Activated T-cell treated with anti-CD3 and anti-CD28 coated beads, Interleukin-2, amount 50 U/mL, for 24 hours (primary cell): ENCODE measurements at regions not wholly inside any gene's neighbourhood (a gene's known extent, or its start where the extent isn't known, plus 50 kb on each side); places are given as distances from the start of the nearest gene placed in this dataset.
"Not testable (repeated sequence)": the region's sequence is repeated elsewhere in the genome, so short reads cannot be mapped to it uniquely, and the experiment has no call there.

Experiments used
- DNase-seq: peaks from one replicate; pipeline ENCODE4 v3.0.0-alpha.2; 2020
- H3K27ac Mint-ChIP-seq: 2 replicates; pipeline ENCODE4 v1.8.0; 2020; ENCODE audit warnings: mild to moderate bottlenecking, mixed read lengths
- H3K27me3 Mint-ChIP-seq: 2 replicates; pipeline ENCODE4 v1.8.0; 2020; ENCODE audit warnings: mixed read lengths
- H3K36me3 Mint-ChIP-seq: 2 replicates; pipeline ENCODE4 v1.8.0; 2020; ENCODE audit warnings: low read depth, mixed read lengths
- H3K4me1 Mint-ChIP-seq: 2 replicates; pipeline ENCODE4 v1.8.0; 2020; ENCODE audit warnings: low read depth, mixed read lengths
- H3K4me3 Mint-ChIP-seq: 2 replicates; pipeline ENCODE4 v1.8.0; 2020; ENCODE audit warnings: mild to moderate bottlenecking, moderate library complexity, mixed read lengths
- H3K9me3 Mint-ChIP-seq: 2 replicates; pipeline ENCODE4 v1.8.0; 2020; ENCODE audit warnings: mixed read lengths

DNA sequence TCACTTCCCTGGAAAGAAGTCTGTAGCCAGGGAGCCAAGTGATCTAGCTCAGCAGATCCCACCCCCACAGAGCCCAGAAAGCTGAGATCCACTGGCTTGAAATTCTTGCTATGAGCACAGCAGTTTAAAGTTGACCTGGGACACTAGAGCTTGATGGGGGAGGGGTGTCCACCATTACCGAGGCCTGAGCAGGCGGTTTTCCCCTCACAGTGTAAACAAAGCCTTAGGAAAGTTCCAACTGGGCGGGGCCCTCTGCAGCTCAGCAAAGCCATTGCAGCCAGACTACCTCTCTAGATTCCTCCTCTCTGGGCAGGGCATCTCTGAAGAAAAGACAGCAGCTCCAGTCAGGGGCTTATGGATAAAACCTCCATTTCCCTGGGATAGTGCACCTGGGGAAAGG is 887.2 kb upstream of the LRATD1 start:
- no peaks in the 10 kb centered on the region for H3K4me1 Mint-ChIP-seq
- no peak overlapping the region for H3K27ac Mint-ChIP-seq
- no peaks in the 10 kb centered on the region for H3K36me3 Mint-ChIP-seq
- DNase-seq = no peak
- H3K9me3 Mint-ChIP-seq = peaks cover 16% of the 10 kb centered on the region
- no peaks in the 10 kb centered on the region for H3K27me3 Mint-ChIP-seq
- no peak overlapping the region for H3K4me3 Mint-ChIP-seq

DNA sequence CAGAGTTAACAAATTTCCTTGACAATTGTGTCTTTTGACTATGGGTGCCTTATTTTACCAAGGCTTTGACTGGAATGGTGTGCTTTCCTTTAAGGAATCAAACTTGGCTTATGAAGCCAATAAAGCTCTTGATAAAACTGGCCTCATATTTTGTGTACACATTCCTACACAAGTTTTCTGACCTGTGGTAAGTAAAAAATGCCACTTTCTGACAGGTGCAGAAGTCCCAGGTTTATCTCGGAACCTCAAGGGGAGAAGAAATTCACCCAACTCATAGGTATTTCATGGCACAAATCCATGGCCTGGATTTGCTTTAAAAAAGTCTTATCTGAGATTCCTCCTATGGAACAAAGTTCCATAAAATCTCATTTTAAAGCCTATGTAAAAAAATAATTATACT is 880.6 kb upstream of the LRATD1 start:
- no peak overlapping the region for H3K4me3 Mint-ChIP-seq
- H3K9me3 Mint-ChIP-seq = peaks cover 14% of the 10 kb centered on the region
- no peaks in the 10 kb centered on the region for H3K4me1 Mint-ChIP-seq
- no peaks in the 10 kb centered on the region for H3K27me3 Mint-ChIP-seq
- no peaks in the 10 kb centered on the region for H3K36me3 Mint-ChIP-seq
- DNase-seq = no peak
- H3K27ac Mint-ChIP-seq = no peak overlapping the region

DNA sequence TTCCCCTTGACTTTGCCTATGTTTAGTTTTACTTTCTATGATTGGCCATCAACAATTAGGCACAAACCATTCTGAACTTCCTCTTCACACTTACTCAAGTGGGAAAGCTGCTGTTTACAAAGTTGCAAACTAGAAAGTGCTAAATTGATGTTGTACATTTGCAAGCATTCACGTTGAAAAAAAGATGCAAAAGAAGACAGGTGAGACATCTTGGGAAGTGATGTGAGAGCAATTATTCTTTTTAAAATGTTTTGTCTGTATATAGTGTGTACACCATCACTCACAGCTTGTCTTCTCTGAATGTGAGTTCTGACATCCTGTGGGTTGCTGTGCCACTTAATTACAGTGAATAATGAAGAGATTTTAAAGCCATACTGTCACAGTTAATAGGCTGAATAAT is 874.1 kb upstream of the LRATD1 start:
- H3K27ac Mint-ChIP-seq = no peak overlapping the region

DNA sequence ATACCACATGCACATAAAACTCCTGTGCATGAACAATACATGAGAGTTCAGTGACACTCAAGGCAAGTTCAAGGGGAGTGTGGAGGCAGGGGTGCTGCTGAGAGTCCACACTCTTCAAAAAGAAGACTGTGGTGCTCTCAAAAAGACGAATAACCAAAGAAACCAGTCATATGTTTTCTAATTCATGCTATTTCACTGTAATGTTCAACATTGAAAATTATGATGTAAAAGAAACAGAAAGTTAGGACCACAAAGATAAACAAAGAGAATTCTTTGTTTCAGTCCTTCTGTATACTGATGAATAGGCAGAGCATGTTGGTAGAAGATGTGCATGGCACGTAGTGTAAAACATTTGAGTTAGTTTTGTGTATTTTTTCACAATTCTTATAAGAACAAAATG is 864.2 kb upstream of the LRATD1 start:
- H3K4me1 Mint-ChIP-seq = no peaks in the 10 kb centered on the region
- H3K27ac Mint-ChIP-seq = no peak overlapping the region
- no peak overlapping the region for H3K4me3 Mint-ChIP-seq
- no peak for DNase-seq
- H3K36me3 Mint-ChIP-seq = no peaks in the 10 kb centered on the region
- peaks cover 13% of the 10 kb centered on the region for H3K9me3 Mint-ChIP-seq
- no peaks in the 10 kb centered on the region for H3K27me3 Mint-ChIP-seq

More for the DNA sequence above, 874.1 kb upstream of the LRATD1 start:
- H3K36me3 Mint-ChIP-seq = no peaks in the 10 kb centered on the region
- no peak overlapping the region for H3K4me3 Mint-ChIP-seq
- no peaks in the 10 kb centered on the region for H3K27me3 Mint-ChIP-seq
- no peak for DNase-seq
- no peaks in the 10 kb centered on the region for H3K4me1 Mint-ChIP-seq
- peaks cover 12% of the 10 kb centered on the region for H3K9me3 Mint-ChIP-seq

DNA sequence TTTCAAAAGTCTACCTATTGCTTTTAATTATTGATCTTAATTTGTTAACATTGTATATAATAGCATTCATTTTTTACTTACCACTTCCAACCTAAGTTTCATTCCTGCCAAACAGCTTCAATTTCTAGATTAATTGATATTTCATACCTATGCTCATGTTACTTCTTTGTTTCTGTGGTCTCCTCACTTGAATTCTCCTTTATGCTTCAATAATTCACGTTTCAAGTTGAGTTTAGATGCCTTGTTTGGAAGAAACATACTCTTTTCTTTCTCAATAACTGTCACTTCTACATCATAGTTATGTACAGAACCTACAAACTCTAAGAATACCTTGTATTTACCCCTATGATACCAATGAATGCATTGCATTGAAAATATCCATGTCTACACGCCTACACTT is 862.2 kb upstream of the LRATD1 start:
- Mint-ChIP-seq H3K9me3 (peaks cover 17% of the 10 kb centered on the region), H3K27me3 (no peaks in the 10 kb centered on the region), H3K4me1 (no peaks in the 10 kb centered on the region), H3K4me3 (no peak overlapping the region), H3K36me3 (no peaks in the 10 kb centered on the region), H3K27ac (no peak overlapping the region)
- DNase-seq = no peak

DNA sequence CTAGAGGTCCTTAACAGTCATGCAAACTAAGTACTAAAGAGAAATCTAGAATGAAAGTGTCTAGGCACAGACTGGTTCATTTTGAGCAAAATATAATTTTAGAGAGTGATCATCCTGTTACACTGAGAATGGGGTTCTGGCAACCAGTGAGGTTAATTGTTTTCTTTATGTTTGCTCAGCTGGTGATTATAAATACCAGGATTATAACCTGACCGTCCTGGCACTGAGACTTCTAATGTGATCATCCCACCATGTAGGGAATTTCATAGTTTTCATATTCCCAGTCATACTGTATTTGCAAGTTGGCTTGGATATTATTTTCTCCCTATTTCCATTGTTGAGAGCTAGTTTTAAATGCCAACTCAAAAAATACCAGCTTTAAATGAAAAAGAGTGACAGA is 852.5 kb upstream of the LRATD1 start:
- no peaks in the 10 kb centered on the region for H3K36me3 Mint-ChIP-seq
- H3K9me3 Mint-ChIP-seq = peaks cover 3% of the 10 kb centered on the region
- DNase-seq = no peak
- H3K27me3 Mint-ChIP-seq = no peaks in the 10 kb centered on the region
- no peaks in the 10 kb centered on the region for H3K4me1 Mint-ChIP-seq
- no peak overlapping the region for H3K4me3 Mint-ChIP-seq
- no peak overlapping the region for H3K27ac Mint-ChIP-seq

DNA sequence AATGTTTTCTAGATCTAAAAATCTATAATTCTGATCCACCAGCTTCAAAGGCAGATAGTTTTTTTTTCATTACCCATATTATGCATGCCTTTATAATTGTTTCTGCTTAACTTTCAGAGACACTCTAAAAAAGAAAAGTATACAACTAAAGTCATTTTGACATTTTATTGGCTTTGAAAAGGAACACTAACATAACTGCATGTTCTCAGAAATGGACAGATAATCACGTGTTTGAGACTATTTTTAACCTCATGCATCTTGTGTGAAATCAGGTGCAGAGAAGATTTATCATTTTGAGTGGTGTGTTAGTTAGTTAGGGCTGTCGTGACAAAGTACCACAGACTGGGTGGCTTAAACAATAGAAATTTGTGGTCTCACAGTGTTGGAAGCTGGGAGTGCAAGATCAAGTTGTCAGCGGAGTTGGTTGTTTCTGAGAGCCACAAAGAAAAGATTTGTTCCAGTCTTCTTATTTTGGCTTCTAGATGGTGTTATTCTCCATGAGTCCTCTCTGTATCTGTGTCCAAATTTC is 841.4 kb upstream of the LRATD1 start:
- H3K27ac Mint-ChIP-seq = no peak overlapping the region
- no peaks in the 10 kb centered on the region for H3K27me3 Mint-ChIP-seq
- H3K9me3 Mint-ChIP-seq = peaks cover 5% of the 10 kb centered on the region
- no peaks in the 10 kb centered on the region for H3K36me3 Mint-ChIP-seq
- no peak for DNase-seq
- H3K4me3 Mint-ChIP-seq = no peak overlapping the region
- H3K4me1 Mint-ChIP-seq = no peaks in the 10 kb centered on the region

DNA sequence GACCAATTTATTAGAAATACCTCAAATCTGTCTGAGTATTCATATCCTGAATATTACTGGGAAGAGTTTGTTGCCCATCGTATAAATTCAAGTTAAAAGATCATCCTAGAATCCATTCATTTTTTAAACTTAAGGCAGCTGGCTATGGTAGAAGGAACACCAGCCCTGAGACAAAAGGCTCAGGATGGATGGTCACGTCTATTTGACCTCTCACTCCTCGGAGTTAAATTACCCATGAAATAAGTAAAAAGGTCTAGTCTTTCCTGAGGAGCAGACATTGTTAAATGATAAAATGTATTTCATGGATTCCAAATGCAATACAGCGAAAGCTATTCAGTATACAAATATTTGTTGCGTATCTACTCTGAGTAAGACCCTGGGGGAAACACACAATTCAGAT is 826.0 kb upstream of the LRATD1 start:
- DNase-seq = no peak
- Mint-ChIP-seq H3K4me3 (no peak overlapping the region), H3K27ac (no peak overlapping the region)

DNA sequence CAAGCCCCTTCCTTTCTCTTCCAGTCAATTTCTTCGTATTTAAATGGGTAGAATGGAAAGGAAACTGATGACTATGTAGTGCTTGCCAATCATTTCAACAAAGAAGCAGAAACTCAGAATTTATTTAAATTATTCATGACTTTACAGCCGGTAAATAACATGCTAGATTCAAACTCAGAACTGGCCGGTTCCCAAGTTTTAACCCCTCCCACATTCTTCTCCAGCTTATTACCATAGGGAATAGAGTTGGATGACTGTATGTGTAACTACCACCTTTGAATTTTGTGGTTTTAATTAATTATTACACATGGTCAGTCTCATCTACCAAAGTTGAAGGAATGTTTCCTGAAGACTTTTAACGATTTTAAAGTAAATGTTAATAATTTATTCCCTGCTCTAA is 819.3 kb upstream of the LRATD1 start:
- H3K4me1 Mint-ChIP-seq = no peaks in the 10 kb centered on the region
- H3K36me3 Mint-ChIP-seq = no peaks in the 10 kb centered on the region
- no peak overlapping the region for H3K27ac Mint-ChIP-seq
- H3K9me3 Mint-ChIP-seq = peaks cover 6% of the 10 kb centered on the region
- no peak overlapping the region for H3K4me3 Mint-ChIP-seq
- no peak for DNase-seq
- H3K27me3 Mint-ChIP-seq = no peaks in the 10 kb centered on the region

More for the DNA sequence above, 826.0 kb upstream of the LRATD1 start:
- H3K36me3 Mint-ChIP-seq = no peaks in the 10 kb centered on the region
- no peaks in the 10 kb centered on the region for H3K27me3 Mint-ChIP-seq
- peaks cover 8% of the 10 kb centered on the region for H3K9me3 Mint-ChIP-seq
- no peaks in the 10 kb centered on the region for H3K4me1 Mint-ChIP-seq

DNA sequence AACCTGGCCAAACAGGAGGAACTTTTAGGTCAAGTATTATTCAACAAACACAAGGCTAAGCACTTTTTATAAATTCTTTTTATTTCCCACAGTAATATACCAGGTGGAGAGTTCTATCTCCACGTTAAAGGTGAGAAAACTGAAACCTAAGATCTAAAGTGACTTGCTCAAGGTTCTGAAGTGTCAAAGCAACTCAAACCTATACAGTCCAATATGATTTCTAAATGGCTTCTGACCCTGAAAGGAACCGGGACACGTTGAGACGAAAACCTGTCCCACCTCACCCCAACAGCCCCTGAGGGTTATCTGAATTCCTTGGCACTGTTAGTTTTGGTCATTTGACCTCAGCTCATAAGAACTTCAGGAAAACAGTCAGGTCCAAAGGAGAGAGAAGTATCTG is 814.5 kb upstream of the LRATD1 start:
- Mint-ChIP-seq H3K9me3 (peaks cover 3% of the 10 kb centered on the region), H3K27me3 (no peaks in the 10 kb centered on the region), H3K4me3 (no peak overlapping the region), H3K27ac (no peak overlapping the region), H3K36me3 (no peaks in the 10 kb centered on the region), H3K4me1 (no peaks in the 10 kb centered on the region)
- DNase-seq = no peak

DNA sequence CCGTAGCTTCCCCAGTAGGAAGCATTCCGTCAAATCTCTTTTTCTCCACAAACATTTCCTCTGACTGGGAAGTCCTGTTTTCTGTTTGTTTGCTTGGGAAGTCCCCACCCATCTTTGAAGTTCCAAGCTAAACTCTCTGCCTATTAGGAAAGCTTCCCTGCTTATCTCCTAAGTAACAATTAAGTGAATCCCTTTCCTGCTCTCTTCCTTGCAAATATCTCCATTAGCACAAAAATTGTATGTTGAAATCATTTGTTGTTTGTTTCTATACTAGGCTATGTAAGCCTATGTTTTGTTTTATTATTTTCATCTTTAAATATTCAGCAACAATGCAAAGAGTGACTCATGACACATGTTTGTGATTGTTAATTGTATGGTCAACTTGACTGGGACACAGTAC is 812.6 kb upstream of the LRATD1 start:
- H3K27me3 Mint-ChIP-seq = no peaks in the 10 kb centered on the region
- no peak overlapping the region for H3K27ac Mint-ChIP-seq
- DNase-seq = no peak
- H3K9me3 Mint-ChIP-seq = peaks cover 3% of the 10 kb centered on the region
- H3K4me1 Mint-ChIP-seq = no peaks in the 10 kb centered on the region
- H3K4me3 Mint-ChIP-seq = no peak overlapping the region
- no peaks in the 10 kb centered on the region for H3K36me3 Mint-ChIP-seq

DNA sequence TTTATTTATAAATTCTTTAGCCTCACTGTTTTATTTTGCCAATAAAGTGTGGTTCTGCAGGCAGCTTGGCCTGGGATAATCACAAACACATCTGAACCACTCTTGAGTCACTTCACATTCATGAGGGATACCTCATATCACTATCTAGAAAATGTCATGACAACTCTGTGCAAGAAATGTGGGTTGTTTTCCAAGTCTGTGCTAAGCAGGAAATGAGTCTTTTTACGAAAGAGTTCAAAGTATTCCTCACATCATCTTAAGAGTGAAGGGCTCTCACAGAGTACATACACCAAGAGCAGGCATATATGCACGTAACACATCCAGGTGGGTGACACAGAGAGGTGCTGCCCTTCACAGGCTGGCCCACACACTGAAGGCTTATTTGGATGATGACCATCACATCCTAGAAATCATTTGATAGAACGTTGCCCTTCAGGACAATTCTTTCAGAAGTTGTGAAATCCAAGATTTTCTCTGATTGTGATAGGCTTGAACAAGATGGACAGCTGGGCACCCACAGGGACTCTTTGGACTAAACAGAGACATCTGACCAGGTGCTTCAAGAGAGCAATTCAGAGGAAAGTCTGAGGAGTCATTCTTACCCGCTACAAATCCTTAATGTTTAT is 811.1 kb upstream of the LRATD1 start:
- no peak for DNase-seq
- H3K36me3 Mint-ChIP-seq = no peaks in the 10 kb centered on the region
- no peak overlapping the region for H3K4me3 Mint-ChIP-seq
- no peaks in the 10 kb centered on the region for H3K27me3 Mint-ChIP-seq
- no peak overlapping the region for H3K27ac Mint-ChIP-seq
- no peaks in the 10 kb centered on the region for H3K4me1 Mint-ChIP-seq
- peaks cover 3% of the 10 kb centered on the region for H3K9me3 Mint-ChIP-seq

DNA sequence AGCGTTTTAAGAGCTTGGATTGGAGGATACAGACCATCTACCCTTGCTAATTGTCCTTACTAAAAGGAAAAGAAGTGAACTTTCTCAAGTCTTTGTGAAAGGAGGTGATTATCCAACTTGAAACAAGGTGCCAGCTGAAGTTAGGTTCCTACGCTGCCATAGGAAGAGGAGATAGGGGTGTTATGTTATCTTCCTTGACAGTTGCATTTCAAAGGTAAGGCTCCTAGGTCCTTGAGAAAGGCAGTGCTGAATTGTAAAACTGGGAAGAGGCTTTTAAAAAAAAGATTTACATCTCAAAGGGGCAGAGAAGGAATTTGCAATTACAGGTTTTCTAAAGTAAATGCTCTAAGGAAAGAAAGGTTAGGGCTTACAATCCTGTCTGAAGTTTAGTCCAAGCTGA is 810.2 kb upstream of the LRATD1 start:
- H3K4me1 Mint-ChIP-seq = no peaks in the 10 kb centered on the region

DNA sequence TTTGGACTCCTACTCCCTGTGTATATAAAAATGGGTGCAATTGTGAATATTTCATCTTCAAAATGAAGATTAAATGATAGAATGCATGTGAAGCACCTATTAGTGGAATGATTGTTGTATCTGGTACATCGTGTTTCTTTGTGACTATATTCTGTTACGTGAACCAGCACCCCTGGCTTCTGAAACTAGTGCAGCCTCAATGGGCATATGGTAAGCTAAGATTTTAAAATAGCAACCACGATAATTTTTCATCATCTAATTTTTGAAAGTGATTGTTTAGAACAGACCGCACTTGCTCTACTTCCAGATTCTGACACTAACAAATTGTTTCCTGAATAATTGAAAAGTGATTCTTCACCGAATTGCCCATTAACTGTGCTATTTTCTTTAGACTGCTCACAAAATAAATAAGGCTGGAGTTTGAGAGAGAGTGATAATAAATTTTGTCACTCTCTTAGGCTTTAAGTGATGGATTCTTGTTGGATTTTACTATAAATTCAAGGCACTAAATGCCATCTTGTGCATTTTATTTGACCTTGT is 806.1 kb upstream of the LRATD1 start:
- Mint-ChIP-seq H3K27ac (no peak overlapping the region), H3K27me3 (no peaks in the 10 kb centered on the region), H3K4me3 (no peak overlapping the region), H3K36me3 (no peaks in the 10 kb centered on the region), H3K4me1 (no peaks in the 10 kb centered on the region), H3K9me3 (no peaks in the 10 kb centered on the region)
- DNase-seq = no peak

More for the DNA sequence above, 810.2 kb upstream of the LRATD1 start:
- no peaks in the 10 kb centered on the region for H3K27me3 Mint-ChIP-seq
- no peak overlapping the region for H3K4me3 Mint-ChIP-seq
- H3K9me3 Mint-ChIP-seq = peaks cover 3% of the 10 kb centered on the region
- no peak overlapping the region for H3K27ac Mint-ChIP-seq
- DNase-seq = no peak
- no peaks in the 10 kb centered on the region for H3K36me3 Mint-ChIP-seq

DNA sequence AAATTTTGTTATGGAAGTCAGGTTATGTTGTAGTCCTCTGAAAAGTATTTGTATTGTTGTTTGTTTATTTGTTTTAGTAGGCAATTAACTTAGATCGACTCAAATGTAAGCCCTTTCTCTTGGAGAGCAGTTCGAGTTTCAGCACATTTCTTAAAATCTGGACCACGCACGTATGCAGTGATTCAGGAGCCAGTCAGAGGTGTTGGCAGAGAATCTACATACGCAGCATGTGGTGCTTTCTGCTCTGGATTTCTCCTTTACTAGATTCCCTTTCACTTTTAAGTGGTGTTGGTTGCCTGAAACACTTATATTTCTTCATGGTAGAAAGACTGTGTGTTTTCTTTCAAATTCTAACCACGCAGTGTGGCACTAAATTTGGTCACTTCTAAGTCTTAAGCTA is 773.9 kb upstream of the LRATD1 start:
- no peaks in the 10 kb centered on the region for H3K36me3 Mint-ChIP-seq
- H3K4me3 Mint-ChIP-seq = no peak overlapping the region
- H3K4me1 Mint-ChIP-seq = no peaks in the 10 kb centered on the region
- H3K9me3 Mint-ChIP-seq = peaks cover 13% of the 10 kb centered on the region
- no peaks in the 10 kb centered on the region for H3K27me3 Mint-ChIP-seq
- no peak for DNase-seq
- H3K27ac Mint-ChIP-seq = no peak overlapping the region

DNA sequence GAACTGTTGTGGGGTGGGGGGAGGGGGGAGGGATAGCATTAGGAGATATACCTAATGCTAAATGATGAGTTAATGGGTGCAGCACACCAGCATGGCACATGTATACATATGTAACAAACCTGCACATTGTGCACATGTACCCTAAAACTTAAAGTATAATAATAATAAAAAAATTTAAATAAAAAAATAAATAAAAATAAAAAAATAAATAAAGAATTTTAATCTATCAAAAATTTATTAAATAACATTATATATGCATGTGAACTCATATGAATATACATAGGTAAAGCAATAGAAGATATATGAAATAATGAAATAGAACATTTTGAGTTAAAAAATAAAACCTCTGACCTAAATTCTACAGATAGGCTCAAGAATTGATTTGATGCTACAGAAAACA is 764.2 kb upstream of the LRATD1 start:
- not testable (repeated sequence) for DNase-seq, H3K27me3 Mint-ChIP-seq, H3K4me3 Mint-ChIP-seq, H3K36me3 Mint-ChIP-seq, H3K4me1 Mint-ChIP-seq, H3K27ac Mint-ChIP-seq
- H3K9me3 Mint-ChIP-seq = peaks cover 18% of the 10 kb centered on the region
